HG03432 (cell line): ENCODE measurements at regions not wholly inside any gene's neighbourhood (a gene's known extent, or its start where the extent isn't known, plus 50 kb on each side); places are given as distances from the start of the nearest gene placed in this dataset.

ENCODE experiments used
- ATAC-seq: cut with Tn5 transposase; IDR thresholded peaks from one replicate; pipeline ENCODE4 v1.9.1; 2021; ENCODE audit warnings: mild to moderate bottlenecking, moderate library complexity; ENCODE audit not compliant: unreplicated experiment

- ATAC-seq, result no peak
Measured at GRCh38 chr3:70849911-70850699, 537.7 kb upstream of the MDFIC2 start.

- no peak for ATAC-seq
Measured at GRCh38 chr3:70840106-70840870, 527.9 kb upstream of the MDFIC2 start.

- no peak for ATAC-seq
Measured at GRCh38 chr3:70833239-70833960, 521.0 kb upstream of the MDFIC2 start.

- ATAC-seq, result no peak
Measured at GRCh38 chr3:70832834-70833205, 520.4 kb upstream of the MDFIC2 start.

DNA sequence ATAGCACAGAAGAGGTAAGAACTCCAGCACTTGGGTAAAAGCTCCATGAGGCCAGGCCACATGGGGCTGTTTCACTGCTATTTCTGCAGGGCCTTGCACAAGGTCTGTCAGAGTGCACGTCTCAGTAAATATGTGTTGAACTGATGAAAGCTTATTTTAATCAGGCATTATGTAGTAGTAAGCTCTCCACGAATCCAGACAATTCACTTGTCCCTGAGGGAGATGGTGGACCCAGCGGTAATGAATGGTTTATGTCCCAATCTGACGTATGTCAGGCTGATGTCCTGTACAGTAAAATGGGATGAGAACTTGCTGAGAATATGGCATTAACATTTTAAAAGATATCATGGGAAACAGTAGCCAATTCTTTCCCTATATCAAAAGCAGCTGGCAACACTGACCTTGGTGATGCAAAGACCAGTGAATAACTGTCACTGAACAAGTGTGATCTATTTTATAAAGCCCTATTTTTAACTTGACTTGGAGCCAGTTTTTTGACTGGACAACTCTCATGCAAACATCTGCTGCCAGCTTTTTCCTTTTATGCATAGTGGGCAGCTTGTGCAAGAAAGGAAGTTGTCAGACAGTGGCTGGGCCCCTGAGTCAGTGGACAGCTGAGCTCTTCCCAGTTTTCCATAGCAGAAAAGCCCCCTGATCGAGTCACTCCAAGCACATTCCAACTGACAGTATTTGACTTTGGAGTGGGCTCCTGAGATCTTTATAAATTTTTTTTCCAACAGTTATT lies 519.8 kb upstream of the MDFIC2 start:
- ATAC-seq, result no peak

DNA sequence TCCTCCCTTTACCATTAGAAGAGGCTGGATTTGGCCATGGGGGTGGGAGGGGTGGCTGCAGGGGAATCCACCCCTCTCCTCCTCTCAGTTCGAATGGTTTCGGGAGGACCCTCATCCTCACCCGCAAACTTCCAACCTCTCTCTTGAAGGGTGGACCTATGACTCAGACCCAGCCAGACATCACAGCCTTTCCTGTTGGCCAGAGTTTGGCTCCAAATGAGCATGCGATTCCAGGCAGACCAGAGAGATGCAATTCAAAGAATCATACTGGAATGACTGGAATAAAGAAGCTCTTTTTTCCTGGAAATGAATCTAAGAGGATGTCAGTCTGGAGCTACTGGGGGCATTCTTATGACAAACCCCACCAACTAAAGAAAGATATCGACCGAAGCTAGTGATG lies 516.7 kb upstream of the MDFIC2 start:
- no peak for ATAC-seq

DNA sequence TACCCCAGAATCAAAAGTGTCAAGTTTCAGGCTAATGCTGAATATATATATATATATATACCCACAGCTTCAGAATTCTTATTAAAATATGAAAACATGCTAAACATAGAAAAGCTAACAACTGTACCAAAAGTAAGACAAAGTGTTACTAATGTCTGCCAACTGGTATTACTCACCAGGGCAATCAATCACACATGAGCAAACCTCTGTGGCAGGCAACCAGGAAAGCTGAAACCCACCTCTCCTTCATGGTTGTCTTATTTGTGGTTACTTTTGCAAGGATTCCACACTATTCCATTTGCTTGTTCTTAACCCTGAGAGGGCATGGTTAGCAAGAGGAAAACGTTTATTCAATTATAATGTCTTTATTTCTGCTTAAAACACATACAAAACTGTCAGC lies 512.3 kb upstream of the MDFIC2 start:
- no peak for ATAC-seq

DNA sequence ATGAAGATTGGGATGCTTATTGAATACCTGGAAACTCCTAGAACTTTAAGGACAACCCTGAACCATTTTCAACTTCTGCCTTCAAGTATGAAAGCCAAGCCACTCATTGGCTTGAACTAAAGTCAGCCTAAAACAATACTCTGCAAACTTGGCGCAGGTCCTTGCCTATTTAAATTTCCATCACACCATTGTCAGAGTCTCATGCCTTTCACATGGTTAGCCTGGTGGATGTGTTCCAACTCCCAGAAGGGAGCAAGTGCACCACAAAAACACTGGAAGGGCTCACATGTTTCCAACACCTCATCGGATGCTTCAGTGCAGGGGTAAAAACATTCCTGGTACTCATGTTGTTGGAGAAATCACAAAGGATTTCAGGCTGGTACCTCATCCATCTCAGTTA lies 511.6 kb upstream of the MDFIC2 start:
- ATAC-seq, result no peak

- ATAC-seq, result no peak
Measured at GRCh38 chr3:70823622-70824021, 511.2 kb upstream of the MDFIC2 start.

- ATAC-seq, result no peak
Measured at GRCh38 chr3:70822669-70823068, 510.2 kb upstream of the MDFIC2 start.

DNA sequence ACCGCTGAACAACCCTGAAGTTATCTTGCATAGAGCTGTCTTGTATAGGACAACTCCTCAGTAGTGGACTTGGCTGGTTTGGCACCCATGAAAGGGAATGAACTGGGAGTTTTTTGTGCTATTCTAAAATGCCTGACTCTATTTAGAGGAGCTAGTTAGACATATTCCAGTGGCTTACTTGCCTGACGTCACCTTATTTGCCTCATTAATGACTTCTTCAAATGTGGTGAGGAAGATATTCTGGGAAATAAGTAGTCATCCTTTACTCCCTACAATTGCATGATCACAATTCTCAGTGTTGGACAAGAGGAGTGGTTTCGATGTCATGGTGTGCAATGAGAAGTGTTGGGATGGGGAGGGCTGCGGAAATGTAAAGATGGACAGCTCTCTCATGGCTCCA lies 509.2 kb upstream of the MDFIC2 start:
- no peak for ATAC-seq

GRCh38 chr3:70820397-70820796 lies 508.0 kb upstream of the MDFIC2 start:
- no peak for ATAC-seq

- no peak for ATAC-seq
Measured at GRCh38 chr3:70818145-70818544, 505.7 kb upstream of the MDFIC2 start.

DNA sequence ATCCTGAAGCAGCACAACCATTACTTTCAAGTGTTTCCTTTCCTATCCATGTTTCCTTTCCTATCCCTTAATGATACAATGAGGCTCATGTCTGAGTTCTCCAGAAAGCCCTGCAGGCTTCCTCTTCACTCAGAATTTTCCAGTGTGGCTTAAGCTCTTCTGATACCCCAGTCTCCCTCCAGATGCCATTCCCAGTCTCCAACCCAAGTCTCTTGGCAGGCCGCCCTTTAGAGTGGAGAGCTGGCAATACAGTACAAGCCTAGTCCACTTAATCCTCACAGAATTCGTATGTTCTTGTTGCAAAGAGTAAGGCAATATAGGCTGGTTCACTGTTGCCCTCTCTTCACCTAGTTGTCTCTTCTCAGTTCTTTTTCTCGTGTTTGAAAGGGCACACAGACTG lies 503.9 kb upstream of the MDFIC2 start:
- ATAC-seq, result no peak

DNA sequence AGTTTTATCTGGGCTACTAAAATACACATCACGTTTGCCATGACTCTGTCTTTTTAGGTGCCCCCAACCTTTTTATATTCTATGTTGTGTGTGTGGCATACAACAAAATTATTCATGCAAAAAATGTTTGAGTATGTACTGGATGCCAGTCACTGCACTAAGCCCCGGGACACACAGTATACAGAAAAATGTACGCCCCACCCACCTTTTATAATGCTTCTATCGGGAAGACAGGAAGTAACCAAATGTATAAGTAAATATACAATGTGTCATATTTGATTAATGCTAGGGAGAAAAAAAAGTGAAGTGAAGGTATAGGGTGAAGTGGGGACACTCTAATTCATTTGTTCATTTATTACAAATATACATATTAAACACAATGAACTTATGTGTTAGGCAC lies 503.4 kb upstream of the MDFIC2 start:
- ATAC-seq, result no peak

DNA sequence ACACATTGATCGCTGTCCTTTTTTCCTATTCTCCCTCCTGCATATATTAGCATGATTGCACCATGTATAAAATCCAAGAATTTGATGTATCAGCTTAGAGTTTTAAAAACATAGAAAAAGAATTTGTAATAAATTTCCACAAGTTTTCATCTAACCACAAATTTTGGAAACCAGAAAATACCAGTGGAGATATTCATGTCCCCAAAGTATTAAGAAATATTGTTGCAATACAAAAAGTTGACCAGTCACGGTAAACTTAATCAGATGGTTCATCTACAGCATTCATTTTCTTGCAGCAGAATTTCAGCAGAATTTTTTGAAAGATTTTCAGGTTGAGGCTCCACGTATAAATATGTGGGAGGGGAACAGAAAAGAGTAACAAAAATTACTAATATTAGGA lies 500.9 kb upstream of the MDFIC2 start:
- no peak for ATAC-seq

DNA sequence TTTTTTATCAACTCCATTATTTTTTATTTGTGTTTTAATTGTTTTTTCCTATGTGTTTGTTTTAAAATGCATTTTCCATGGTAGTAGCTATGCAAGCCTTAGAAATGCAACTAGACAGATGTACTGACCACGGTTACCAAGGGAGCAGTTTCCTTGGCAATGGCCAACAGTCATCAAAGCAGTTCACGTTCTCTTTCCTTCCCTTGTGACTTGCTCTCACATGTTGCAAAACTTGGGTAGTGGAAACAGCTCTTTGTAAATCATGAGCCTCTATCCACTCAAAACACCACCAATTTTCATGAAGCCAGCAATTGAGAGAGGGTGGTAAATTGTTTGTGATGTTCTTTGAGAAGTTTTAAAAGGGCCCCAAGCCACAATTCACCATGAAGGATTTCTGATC lies 499.4 kb upstream of the MDFIC2 start:
- no peak for ATAC-seq

DNA sequence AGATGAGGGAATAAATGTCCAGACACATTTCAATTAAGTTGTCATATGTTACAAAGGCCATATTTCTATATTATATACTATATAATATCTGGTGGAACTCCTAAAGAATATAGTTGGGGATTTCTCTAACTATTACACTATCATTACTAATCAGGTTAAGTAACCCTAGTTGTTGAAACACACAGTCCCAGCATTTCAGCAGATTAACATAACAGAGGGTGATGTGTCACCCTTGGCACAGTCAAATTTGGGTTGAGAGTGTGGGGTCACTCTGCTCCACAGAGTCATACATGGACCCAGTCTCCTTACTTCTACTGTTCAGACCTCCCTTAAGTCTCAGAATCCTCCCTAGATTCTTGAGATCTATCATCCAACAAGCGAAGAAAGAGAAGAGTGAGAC lies 496.4 kb upstream of the MDFIC2 start:
- ATAC-seq, result no peak

- no peak for ATAC-seq
Measured at GRCh38 chr3:70806556-70806955, 494.1 kb upstream of the MDFIC2 start.

GRCh38 chr3:70806021-70806420 lies 493.6 kb upstream of the MDFIC2 start:
- no peak for ATAC-seq
